Mucosa of descending colon (tissue), 3 donors: ENCODE measurements at regions not wholly inside any gene's neighbourhood (a gene's known extent, or its start where the extent isn't known, plus 50 kb on each side); places are given as distances from the start of the nearest gene placed in this dataset.

ENCODE experiments used
- ATAC-seq: fragments of 200-7000 bp; cut with Tn5 transposase; one replicate; pipeline ENCODE4 v1.9.1; 2020; ENCODE audit warnings: mild to moderate bottlenecking, moderate library complexity
- DNase-seq, 3 donors: peaks; one replicate each; pipeline ENCODE4 v3.0.0-alpha.2; 2020
- H3K36me3 ChIP-seq: fragments of 200-600 bp; one replicate; pipeline ENCODE4 v1.8.0; 2021; ENCODE audit warnings: low read depth, mild to moderate bottlenecking
- H3K4me1 ChIP-seq: fragments of 200-600 bp; one replicate; pipeline ENCODE4 v1.8.0; 2021; ENCODE audit warnings: low read depth, mild to moderate bottlenecking
- H3K4me3 ChIP-seq: fragments of 200-600 bp; one replicate; pipeline ENCODE4 v1.8.0; 2021; ENCODE audit warnings: mild to moderate bottlenecking
- H3K9me3 ChIP-seq: fragments of 200-600 bp; one replicate; pipeline ENCODE4 v1.8.0; 2021; ENCODE audit warnings: mild to moderate bottlenecking
- CTCF ChIP-seq: fragments of 200-600 bp; IDR thresholded peaks from one replicate; pipeline ENCODE4 v1.8.0; 2022; ENCODE audit warnings: antibody characterized with exemption, mild to moderate bottlenecking
- intact Hi-C, 2 donors: fragments of 100-400 bp; cut with DNase I in 1 of 2; cut with micrococcal nuclease in 1 of 2; formaldehyde crosslinking; loops; one replicate each; pipeline versions ENCODE4 v1.11.0 to v1.11.1; 2022; cut with DNase I, micrococcal nuclease
- donor health status: DM: no; HTN: no; CAD: no; lungs with moderate emphysema.
- donor health status: DM: no; HTN: no; CAD: no.
- donor health status: DM: no; HTN: yes; CAD: no.

- no peak for ATAC-seq
- no peaks in the 10 kb centered on the region for H3K9me3 ChIP-seq
- intact Hi-C loops = no loop called here
- H3K4me1 ChIP-seq = peaks cover 6% of the 10 kb centered on the region
- TF ChIP-seq CTCF = no peak
- H3K4me3 ChIP-seq = no peak overlapping the region
- no peaks in the 10 kb centered on the region for H3K36me3 ChIP-seq
- DNase-seq = no peak
These were observed 71.4 kb downstream of the TLR4 start for GRCh38 chr9:117775591-117775990.

GRCh38 chr9:117777823-117778222, 73.6 kb downstream of the TLR4 start:
- no peak overlapping the region for H3K4me3 ChIP-seq
- TF ChIP-seq CTCF = no peak
- H3K4me1 ChIP-seq = no peaks in the 10 kb centered on the region
- DNase-seq (peak in 1 of 3 donors; percentile 8), ATAC-seq (no peak)
- H3K36me3 ChIP-seq = no peaks in the 10 kb centered on the region
- intact Hi-C loops = no loop called here
- no peaks in the 10 kb centered on the region for H3K9me3 ChIP-seq

GRCh38 chr9:117779760-117780159, 75.6 kb downstream of the TLR4 start:
- no peak for ATAC-seq
- H3K9me3 ChIP-seq = no peaks in the 10 kb centered on the region
- H3K4me3 ChIP-seq = no peak overlapping the region
- H3K4me1 ChIP-seq = peaks cover 5% of the 10 kb centered on the region
- intact Hi-C loops = no loop called here
- no peak for DNase-seq
- no peaks in the 10 kb centered on the region for H3K36me3 ChIP-seq
- no peak for TF ChIP-seq CTCF

- intact Hi-C loops = no loop called here
- peak; percentile 45 for TF ChIP-seq CTCF
- no peaks in the 10 kb centered on the region for H3K36me3 ChIP-seq
- H3K4me3 ChIP-seq = no peak overlapping the region
- H3K9me3 ChIP-seq = no peaks in the 10 kb centered on the region
- ATAC-seq (peak; percentile 92), DNase-seq (peak; percentile 63 to 85 (median 81))
- H3K4me1 ChIP-seq = peaks cover 5% of the 10 kb centered on the region
These were observed 79.0 kb downstream of the TLR4 start for GRCh38 chr9:117782931-117783788.

- DNase-seq (peak in 2 of 3 donors; percentile 29 to 35), ATAC-seq (peak; percentile 81)
- TF ChIP-seq CTCF = no peak
- intact Hi-C loops = no loop called here
- Histone ChIP-seq H3K36me3 (no peaks in the 10 kb centered on the region), H3K4me3 (no peak overlapping the region), H3K9me3 (no peaks in the 10 kb centered on the region), H3K4me1 (peaks cover 5% of the 10 kb centered on the region)
These were observed 79.6 kb downstream of the TLR4 start for GRCh38 chr9:117783828-117784227.
